ENCODE measurements at regions not wholly inside any gene's neighbourhood (a gene's known extent, or its start where the extent isn't known, plus 50 kb on each side); places are given as distances from the start of the nearest gene placed in this dataset.

GRCh38 chr21:38654580-38654979, 151.1 kb upstream of the ETS2 start:
- Histone ChIP-seq H3K27ac (ENCODE audit: low read length) (no peak overlapping the region), H3K27me3 (ENCODE audit: insufficient read depth, low read depth, low read length) (peaks cover 19% of the 10 kb centered on the region), H3K9ac (ENCODE audit: low read length) (no peak overlapping the region), H2AFZ (ENCODE audit: low read depth, low read length) (no peak overlapping the region), H4K20me1 (ENCODE audit: insufficient read depth) (no peaks in the 10 kb centered on the region), H3K9me3 (ENCODE audit: low read length) (no peaks in the 10 kb centered on the region), H3K79me2 (replicated peaks; ENCODE audit: insufficient read depth, low read length) (no peaks in the 10 kb centered on the region), H3F3A (ENCODE audit: insufficient read depth, low read length, poor library complexity, severe bottlenecking) (no peaks in the 10 kb centered on the region), H3K4me2 (ENCODE audit: low read length) (no peak overlapping the region), H3K4me3 (ENCODE audit: low read length) (no peak overlapping the region), H3K9me2 (ENCODE audit: insufficient read depth, low read length) (no peaks in the 10 kb centered on the region), H3K36me3 (ENCODE audit: insufficient read depth, low read length) (no peaks in the 10 kb centered on the region)
- TF ChIP-seq TAF1 (IDR thresholded peaks at IDR 0.05; ENCODE audit: low read depth) (no peak), MXI1 (conservative IDR thresholded peaks at IDR 0.05; ENCODE audit: poor library complexity, severe bottlenecking) (no peak)

GRCh38 chr21:38658511-38658910, 147.2 kb upstream of the ETS2 start:
- no peak overlapping the region for H3K4me2 ChIP-seq (ENCODE audit: low read length)
- peaks cover 58% of the 10 kb centered on the region for H3K27me3 ChIP-seq (ENCODE audit: insufficient read depth, low read depth, low read length)
- TF ChIP-seq CTCF (IDR thresholded peaks at IDR 0.05; ENCODE audit: poor library complexity, severe bottlenecking), result no peak
- no peak for TF ChIP-seq TAF1 (IDR thresholded peaks at IDR 0.05; ENCODE audit: low read depth)
- no peak for TF ChIP-seq RAD21 (conservative IDR thresholded peaks at IDR 0.05)
- TF ChIP-seq REST (IDR thresholded peaks at IDR 0.05; ENCODE audit: borderline replicate concordance), result no peak
- TF ChIP-seq POLR2AphosphoS5 (IDR thresholded peaks at IDR 0.05), result no peak
- no peak for TF ChIP-seq MXI1 (conservative IDR thresholded peaks at IDR 0.05; ENCODE audit: poor library complexity, severe bottlenecking)
- TF ChIP-seq SMC3 (conservative IDR thresholded peaks at IDR 0.05; ENCODE audit: poor library complexity), result no peak
- no peak for TF ChIP-seq EP300 (conservative IDR thresholded peaks at IDR 0.05; ENCODE audit: poor library complexity, severe bottlenecking)
- TF ChIP-seq EZH2 (IDR thresholded peaks at IDR 0.05; ENCODE audit: borderline replicate concordance, insufficient read depth, low read length, poor library complexity, severe bottlenecking), result no peak
- no peaks in the 10 kb centered on the region for H3F3A ChIP-seq (ENCODE audit: insufficient read depth, low read length, poor library complexity, severe bottlenecking)
- H3K4me3 ChIP-seq (ENCODE audit: low read length), result no peak overlapping the region
- H2AFZ ChIP-seq (ENCODE audit: low read depth, low read length), result no peak overlapping the region
- no peaks in the 10 kb centered on the region for H4K20me1 ChIP-seq (ENCODE audit: insufficient read depth)
- H3K36me3 ChIP-seq (ENCODE audit: insufficient read depth, low read length), result no peaks in the 10 kb centered on the region
- H3K9ac ChIP-seq (ENCODE audit: low read length), result no peak overlapping the region
- no peaks in the 10 kb centered on the region for H3K79me2 ChIP-seq (replicated peaks; ENCODE audit: insufficient read depth, low read length)
- no peaks in the 10 kb centered on the region for H3K9me3 ChIP-seq (ENCODE audit: low read length)
- no peak overlapping the region for H3K27ac ChIP-seq (ENCODE audit: low read length)
- H3K9me2 ChIP-seq (ENCODE audit: insufficient read depth, low read length), result no peaks in the 10 kb centered on the region

GRCh38 chr21:38659936-38660332, 145.8 kb upstream of the ETS2 start:
- no peak overlapping the region for H3K4me2 ChIP-seq (ENCODE audit: low read length)
- H3K4me3 ChIP-seq (ENCODE audit: low read length), result peak overlapping the region; percentile 62
- no peaks in the 10 kb centered on the region for H3K36me3 ChIP-seq (ENCODE audit: insufficient read depth, low read length)
- H3K9ac ChIP-seq (ENCODE audit: low read length), result no peak overlapping the region
- no peaks in the 10 kb centered on the region for H3K79me2 ChIP-seq (replicated peaks; ENCODE audit: insufficient read depth, low read length)
- TF ChIP-seq REST (IDR thresholded peaks at IDR 0.05; ENCODE audit: borderline replicate concordance) (no peak), EZH2 (IDR thresholded peaks at IDR 0.05; ENCODE audit: borderline replicate concordance, insufficient read depth, low read length, poor library complexity, severe bottlenecking) (no peak), TAF1 (IDR thresholded peaks at IDR 0.05; ENCODE audit: low read depth) (no peak), CTCF (IDR thresholded peaks at IDR 0.05; ENCODE audit: poor library complexity, severe bottlenecking) (no peak), EP300 (conservative IDR thresholded peaks at IDR 0.05; ENCODE audit: poor library complexity, severe bottlenecking) (no peak), MXI1 (conservative IDR thresholded peaks at IDR 0.05; ENCODE audit: poor library complexity, severe bottlenecking) (no peak)
- H2AFZ ChIP-seq (ENCODE audit: low read depth, low read length), result no peak overlapping the region
- no peaks in the 10 kb centered on the region for H3F3A ChIP-seq (ENCODE audit: insufficient read depth, low read length, poor library complexity, severe bottlenecking)
- H3K9me2 ChIP-seq (ENCODE audit: insufficient read depth, low read length), result no peaks in the 10 kb centered on the region
- H4K20me1 ChIP-seq (ENCODE audit: insufficient read depth), result no peaks in the 10 kb centered on the region
- H3K27ac ChIP-seq (ENCODE audit: low read length), result no peak overlapping the region
- H3K27me3 ChIP-seq (ENCODE audit: insufficient read depth, low read depth, low read length), result peaks cover 63% of the 10 kb centered on the region
- H3K9me3 ChIP-seq (ENCODE audit: low read length), result no peaks in the 10 kb centered on the region

Data from neural cell (in vitro differentiated cells).